ENCODE measurements at regions not wholly inside any gene's neighbourhood (a gene's known extent, or its start where the extent isn't known, plus 50 kb on each side); places are given as distances from the start of the nearest gene placed in this dataset.
"Not testable (repeated sequence)": the region's sequence is repeated elsewhere in the genome, so short reads cannot be mapped to it uniquely, and the experiment has no call there.

DNA sequence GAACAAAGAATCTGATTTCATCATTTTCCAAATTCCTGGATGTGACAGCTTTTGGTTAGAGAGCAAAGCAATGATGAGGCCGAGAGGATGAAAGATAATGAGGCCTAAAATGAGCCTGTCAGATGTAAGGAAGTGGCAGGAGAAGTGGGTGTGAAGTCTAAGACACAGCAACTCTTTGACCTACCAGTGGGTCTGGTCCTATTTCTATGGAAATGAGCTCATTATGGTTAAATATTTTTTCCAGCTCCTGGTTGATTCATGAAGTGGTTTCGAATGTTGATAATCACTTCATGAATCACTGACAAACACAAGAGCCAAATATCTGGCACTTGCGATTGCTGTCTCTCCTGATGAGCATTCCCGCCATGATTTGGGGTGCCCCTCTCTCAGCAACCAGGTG lies 273.3 kb upstream of the CDH5 start:
- TF ChIP-seq, protein P1, sequence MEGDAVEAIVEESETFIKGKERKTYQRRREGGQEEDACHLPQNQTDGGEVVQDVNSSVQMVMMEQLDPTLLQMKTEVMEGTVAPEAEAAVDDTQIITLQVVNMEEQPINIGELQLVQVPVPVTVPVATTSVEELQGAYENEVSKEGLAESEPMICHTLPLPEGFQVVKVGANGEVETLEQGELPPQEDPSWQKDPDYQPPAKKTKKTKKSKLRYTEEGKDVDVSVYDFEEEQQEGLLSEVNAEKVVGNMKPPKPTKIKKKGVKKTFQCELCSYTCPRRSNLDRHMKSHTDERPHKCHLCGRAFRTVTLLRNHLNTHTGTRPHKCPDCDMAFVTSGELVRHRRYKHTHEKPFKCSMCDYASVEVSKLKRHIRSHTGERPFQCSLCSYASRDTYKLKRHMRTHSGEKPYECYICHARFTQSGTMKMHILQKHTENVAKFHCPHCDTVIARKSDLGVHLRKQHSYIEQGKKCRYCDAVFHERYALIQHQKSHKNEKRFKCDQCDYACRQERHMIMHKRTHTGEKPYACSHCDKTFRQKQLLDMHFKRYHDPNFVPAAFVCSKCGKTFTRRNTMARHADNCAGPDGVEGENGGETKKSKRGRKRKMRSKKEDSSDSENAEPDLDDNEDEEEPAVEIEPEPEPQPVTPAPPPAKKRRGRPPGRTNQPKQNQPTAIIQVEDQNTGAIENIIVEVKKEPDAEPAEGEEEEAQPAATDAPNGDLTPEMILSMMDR (IDR thresholded peaks at IDR 0.05; ENCODE audit: insufficient read depth, low read depth, low read length, missing control alignments): no peak
- no peak overlapping the region for H3K4me3 ChIP-seq (ENCODE audit: low read depth, low read length)
- DNase-seq (ENCODE audit: low read depth): no peak

DNA sequence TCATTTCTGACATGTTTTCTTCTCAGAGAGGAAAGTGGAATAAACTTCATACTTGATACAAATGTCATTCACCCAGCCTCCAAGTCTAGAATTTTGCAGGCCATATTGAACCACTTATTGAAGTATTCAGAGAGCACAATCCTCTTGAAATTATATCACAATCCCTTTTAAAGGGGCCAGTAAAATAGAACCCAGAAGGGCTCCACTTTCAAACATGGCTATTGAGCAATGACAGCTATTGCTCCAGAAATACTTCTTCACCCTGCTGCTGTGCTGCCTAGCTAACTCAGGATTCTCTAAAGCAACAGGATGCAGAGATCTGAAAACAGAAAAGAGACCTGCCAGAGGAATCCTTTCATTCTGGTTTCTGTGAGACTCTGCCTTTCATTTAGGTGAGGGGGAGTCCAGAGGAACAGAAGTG lies 275.0 kb upstream of the CDH5 start:
- DNase-seq (ENCODE audit: low read depth): no peak
- TF ChIP-seq, protein P1 (IDR thresholded peaks at IDR 0.05; ENCODE audit: insufficient read depth, low read depth, low read length, missing control alignments): no peak
- H3K4me3 ChIP-seq (ENCODE audit: low read depth, low read length): no peak overlapping the region

DNA sequence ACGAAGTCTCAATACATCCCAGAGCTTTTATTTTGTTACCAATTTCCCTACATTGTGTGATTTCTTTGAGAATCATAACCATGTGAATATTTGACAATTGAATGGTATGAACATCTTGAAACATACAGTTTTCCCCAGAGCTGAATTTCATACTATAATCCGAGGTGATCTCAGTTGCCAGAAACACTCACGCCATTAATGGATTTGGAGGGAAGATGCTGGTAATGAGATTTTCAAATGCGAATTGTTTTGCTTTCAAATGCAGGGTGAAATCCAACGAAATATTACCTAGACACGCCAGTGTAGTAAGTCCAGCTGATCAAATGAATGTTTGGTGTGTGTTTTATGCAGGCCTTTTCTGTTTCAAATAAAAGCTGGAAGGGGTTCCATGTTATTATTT lies 277.8 kb upstream of the CDH5 start:
- H3K4me3 ChIP-seq (ENCODE audit: low read depth, low read length): no peak overlapping the region
- TF ChIP-seq, protein P1 (IDR thresholded peaks at IDR 0.05; ENCODE audit: insufficient read depth, low read depth, low read length, missing control alignments): no peak
- no peak for DNase-seq (ENCODE audit: low read depth)

DNA sequence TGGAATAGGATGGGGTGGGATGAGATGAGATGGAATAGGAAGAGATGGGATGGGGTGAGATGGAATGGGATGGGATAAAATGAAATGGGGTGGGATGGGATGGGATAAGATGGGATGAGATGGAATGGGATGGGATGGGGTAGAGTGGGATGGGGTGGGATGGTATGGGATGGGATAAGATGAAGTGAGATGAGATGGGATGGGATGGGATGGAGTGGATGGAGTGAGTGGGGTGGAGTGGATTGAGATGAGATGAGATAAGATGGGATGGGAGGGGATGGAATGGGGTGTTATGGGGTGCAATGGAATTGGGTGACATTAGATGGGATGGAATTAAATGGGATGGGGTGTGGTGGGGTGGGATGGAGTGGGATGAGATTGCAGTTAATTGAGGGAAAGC lies 279.2 kb upstream of the CDH5 start:
- H3K4me3 ChIP-seq (ENCODE audit: low read depth, low read length): no peak overlapping the region
- TF ChIP-seq, protein P1 (IDR thresholded peaks at IDR 0.05; ENCODE audit: insufficient read depth, low read depth, low read length, missing control alignments): no peak
- DNase-seq (ENCODE audit: low read depth): no peak

DNA sequence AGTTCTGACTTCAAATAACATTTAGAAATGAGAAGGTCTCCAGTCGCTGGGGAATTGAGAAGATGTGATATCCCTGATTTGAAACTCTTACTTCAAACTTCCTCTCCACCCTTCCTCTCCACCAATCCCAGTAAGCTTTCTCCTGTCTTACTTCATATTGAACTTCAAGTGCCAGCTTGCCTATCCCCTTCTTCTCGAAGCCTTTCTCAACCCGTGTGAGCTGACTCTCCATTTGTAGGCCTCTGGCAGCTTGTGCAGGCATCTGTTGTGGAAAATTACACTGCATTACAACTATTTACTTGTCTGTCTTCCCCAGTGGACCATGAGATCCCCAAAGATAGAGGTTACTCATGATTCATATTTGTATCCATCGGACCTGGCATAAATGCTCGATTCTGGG lies 280.8 kb upstream of the CDH5 start:
- TF ChIP-seq, protein P1 (IDR thresholded peaks at IDR 0.05; ENCODE audit: insufficient read depth, low read depth, low read length, missing control alignments): no peak
- H3K4me3 ChIP-seq (ENCODE audit: low read depth, low read length): no peak overlapping the region
- no peak for DNase-seq (ENCODE audit: low read depth)

DNA sequence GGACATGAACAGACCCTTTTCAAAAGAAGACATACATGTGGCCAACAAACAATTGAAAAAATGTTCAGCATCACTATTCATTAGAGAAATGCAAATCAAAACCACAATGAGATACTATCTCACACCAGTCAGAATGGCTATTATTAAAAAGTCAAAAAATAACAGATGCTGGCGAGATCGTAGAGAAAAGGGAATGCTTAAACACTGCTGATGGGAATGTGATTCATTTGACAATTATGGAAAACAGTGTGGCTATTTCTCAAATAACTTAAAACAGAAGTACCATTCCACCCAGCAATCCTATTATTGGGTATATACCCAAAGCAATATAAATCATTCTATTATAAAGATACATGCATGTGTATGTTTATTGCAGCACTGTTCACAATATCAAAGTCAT lies 281.8 kb upstream of the CDH5 start:
- not testable (repeated sequence) for H3K4me3 ChIP-seq (ENCODE audit: low read depth, low read length); DNase-seq (ENCODE audit: low read depth)

DNA sequence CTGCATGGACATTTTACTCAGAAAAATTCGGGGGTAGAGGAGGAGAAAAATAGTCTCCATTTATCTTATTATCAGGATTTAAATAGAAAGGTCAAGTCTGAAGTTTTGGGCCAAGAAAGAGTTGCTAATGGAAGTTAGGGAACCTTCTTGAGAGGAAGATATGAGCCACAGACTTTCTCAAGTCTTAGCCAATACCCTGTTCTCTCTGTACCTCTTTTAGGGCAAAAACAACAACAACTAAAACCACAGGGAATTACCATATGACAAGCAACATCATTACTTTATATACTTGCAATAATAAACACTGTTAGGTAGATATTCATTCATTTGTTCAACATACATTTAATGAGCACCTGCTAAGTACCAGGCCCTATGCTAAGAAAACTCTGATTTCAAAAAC lies 282.2 kb upstream of the CDH5 start:
- DNase-seq (ENCODE audit: low read depth): no peak
- TF ChIP-seq, protein P1 (IDR thresholded peaks at IDR 0.05; ENCODE audit: insufficient read depth, low read depth, low read length, missing control alignments): no peak
- H3K4me3 ChIP-seq (ENCODE audit: low read depth, low read length): no peak overlapping the region
